Liver (tissue), 8 donors: ENCODE measurements at regions not wholly inside any gene's neighbourhood (a gene's known extent, or its start where the extent isn't known, plus 50 kb on each side); places are given as distances from the start of the nearest gene placed in this dataset.

ENCODE experiments used
- DNase-seq: peaks from one replicate; pipeline ENCODE4 v3.0.0-alpha.2; 2017; ENCODE audit warnings: low spot score
- H3K27ac ChIP-seq, 2 donors: one replicate each; pipeline ENCODE4 v1.7.0; 2013; ENCODE audit warnings: inconsistent platforms in 2 of 2, low read length in 2 of 2, control low read depth in 1 of 2, low read depth in 1 of 2, mild to moderate bottlenecking in 1 of 2
- H3K27me3 ChIP-seq, 4 donors: one replicate each; pipeline versions ENCODE4 v1.6.1 to v1.7.0; 2013; ENCODE audit warnings: low read length in 3 of 4, inconsistent platforms in 1 of 4, mild to moderate bottlenecking in 1 of 4, moderate library complexity in 1 of 4; ENCODE audit not compliant: control insufficient read depth in 4 of 4, insufficient read depth in 4 of 4
- H3K36me3 ChIP-seq, 4 donors: one replicate each; pipeline versions ENCODE4 v1.6.1 to v1.7.0; 2013; ENCODE audit warnings: low read length in 3 of 4, mild to moderate bottlenecking in 3 of 4, low read depth in 1 of 4, moderate library complexity in 1 of 4; ENCODE audit not compliant: control insufficient read depth in 4 of 4, insufficient read depth in 3 of 4
- H3K4me1 ChIP-seq, 4 donors: one replicate each; pipeline versions ENCODE4 v1.6.1 to v1.7.0; 2013; ENCODE audit warnings: low read length in 3 of 4, mild to moderate bottlenecking in 3 of 4, moderate library complexity in 1 of 4; ENCODE audit not compliant: control insufficient read depth in 4 of 4, insufficient read depth in 4 of 4
- H3K4me3 ChIP-seq, 3 donors: one replicate each; pipeline versions ENCODE4 v1.6.1 to v1.7.0; 2013; ENCODE audit warnings: low read length in 3 of 3, control low read depth in 1 of 3, low read depth in 1 of 3, mild to moderate bottlenecking in 1 of 3
- H3K9ac ChIP-seq, 2 donors: one replicate each; pipeline ENCODE4 v1.7.0; 2013; ENCODE audit warnings: low read length in 2 of 2, mild to moderate bottlenecking in 2 of 2, moderate library complexity in 2 of 2, control low read depth in 1 of 2, low read depth in 1 of 2
- H3K9me3 ChIP-seq, 4 donors: one replicate each; pipeline versions ENCODE4 v1.6.1 to v1.7.0; 2013; ENCODE audit warnings: low read length in 3 of 4; ENCODE audit not compliant: control insufficient read depth in 4 of 4
- EGR1 ChIP-seq, 2 donors: IDR thresholded peaks; 2 replicates each; pipeline ENCODE4 v1.6.1; 2016 to 2018; ENCODE audit warnings: antibody characterized with exemption in 2 of 2, low read depth in 2 of 2
- FOXA1 ChIP-seq: IDR thresholded peaks from 2 replicates; pipeline ENCODE4 v1.6.1; 2016; ENCODE audit warnings: antibody characterized with exemption
- FOXA2 ChIP-seq: IDR thresholded peaks from 2 replicates; pipeline ENCODE4 v1.6.1; 2016; ENCODE audit warnings: antibody characterized with exemption
- GABPA ChIP-seq, 2 donors: IDR thresholded peaks in 1 of 2; conservative IDR thresholded peaks in 1 of 2; 2 replicates each; pipeline ENCODE4 v1.6.1; 2016; ENCODE audit warnings: antibody characterized with exemption in 2 of 2, mild to moderate bottlenecking in 1 of 2, moderate library complexity in 1 of 2
- HNF4A ChIP-seq, 2 donors: conservative IDR thresholded peaks; 2 replicates each; pipeline ENCODE4 v1.6.1; 2016; ENCODE audit warnings: antibody characterized with exemption in 2 of 2, mild to moderate bottlenecking in 2 of 2
- HNF4G ChIP-seq: IDR thresholded peaks from 2 replicates; pipeline ENCODE4 v1.6.1; 2016; ENCODE audit warnings: antibody characterized with exemption
- JUND ChIP-seq, 2 donors: IDR thresholded peaks; 2 replicates each; pipeline ENCODE4 v1.6.1; 2016; ENCODE audit warnings: antibody characterized with exemption in 2 of 2
- NR2F2 ChIP-seq: IDR thresholded peaks from 2 replicates; pipeline ENCODE4 v1.6.1; 2016; ENCODE audit warnings: antibody characterized with exemption
- RAD21 ChIP-seq, 2 donors: IDR thresholded peaks; 2 replicates each; pipeline ENCODE4 v1.6.1; 2016; ENCODE audit warnings: antibody characterized with exemption in 2 of 2, mild to moderate bottlenecking in 2 of 2
- RXRA ChIP-seq, 2 donors: IDR thresholded peaks; 2 replicates each; pipeline ENCODE4 v1.6.1; 2017 to 2018; ENCODE audit warnings: antibody characterized with exemption in 2 of 2, mild to moderate bottlenecking in 1 of 2
- TAF1 ChIP-seq: conservative IDR thresholded peaks from 2 replicates; pipeline ENCODE4 v1.6.1; 2016; ENCODE audit warnings: antibody characterized with exemption, mild to moderate bottlenecking
- YY1 ChIP-seq: IDR thresholded peaks from 2 replicates; pipeline ENCODE4 v1.6.1; 2016; ENCODE audit warnings: antibody characterized with exemption, mild to moderate bottlenecking
- WGBS: extraction: QIAGEN DNeasy Blood & Tissue Kit; methylation state at CpG from one replicate; pipeline ENCODE4 v1.1.7; 2013; 5-methylcytosine and 5-hydroxymethylcytosine counted together
- TF ChIP-seq, protein P1 (sequence below): IDR thresholded peaks from 2 replicates; pipeline ENCODE4 v1.6.1; 2016; ENCODE audit warnings: antibody characterized with exemption
- TF ChIP-seq, protein P2 (sequence below): IDR thresholded peaks from 2 replicates; pipeline ENCODE4 v1.6.1; 2016; ENCODE audit warnings: antibody characterized with exemption
- TF ChIP-seq, protein P3 (sequence below): IDR thresholded peaks from 2 replicates; pipeline ENCODE4 v1.6.1; 2016; ENCODE audit warnings: antibody characterized with exemption, mild to moderate bottlenecking
- TF ChIP-seq, protein P4 (sequence below): IDR thresholded peaks from 2 replicates; pipeline ENCODE4 v1.6.1; 2016; ENCODE audit warnings: antibody characterized with exemption
- TF ChIP-seq, protein P5 (sequence below): fragments of 150-350 bp; IDR thresholded peaks from 2 replicates; pipeline ENCODE4 v1.5.1; 2017; ENCODE audit warnings: improper control_type of control experiment, low read depth, low read length; ENCODE audit not compliant: missing input control
- donor health status: healthy.
- donor health status: healthy.
- donor health status: healthy.
- donor health status: healthy.
- donor health status: healthy.

DNA sequence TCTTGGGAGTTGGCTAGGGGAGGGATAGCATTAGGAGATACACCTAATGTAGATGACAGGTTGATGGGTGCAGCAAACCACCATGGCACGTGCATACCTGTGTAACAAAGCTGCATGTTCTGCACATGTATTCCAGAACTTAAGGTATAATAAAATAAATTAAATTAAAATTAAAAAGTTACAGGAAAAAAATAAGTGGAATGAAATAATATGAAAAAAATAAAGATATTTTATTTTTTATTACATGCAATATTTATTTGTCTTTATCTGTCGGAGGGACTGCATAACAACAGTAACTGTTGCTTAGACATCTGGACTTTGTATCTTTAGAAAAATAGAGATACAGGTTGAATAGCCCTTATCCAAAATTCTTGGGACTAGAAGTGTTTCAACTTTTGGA lies 597.4 kb upstream of the CCDC179 start:
- Histone ChIP-seq H3K27me3 (no peaks in the 10 kb centered on the region), H3K9me3 (no peaks in the 10 kb centered on the region), H3K4me3 (no peak overlapping the region), H3K36me3 (no peaks in the 10 kb centered on the region), H3K27ac (no peak overlapping the region), H3K9ac (no peak overlapping the region), H3K4me1 (no peaks in the 10 kb centered on the region)
- DNase-seq = no peak
- TF ChIP-seq, protein P1, sequence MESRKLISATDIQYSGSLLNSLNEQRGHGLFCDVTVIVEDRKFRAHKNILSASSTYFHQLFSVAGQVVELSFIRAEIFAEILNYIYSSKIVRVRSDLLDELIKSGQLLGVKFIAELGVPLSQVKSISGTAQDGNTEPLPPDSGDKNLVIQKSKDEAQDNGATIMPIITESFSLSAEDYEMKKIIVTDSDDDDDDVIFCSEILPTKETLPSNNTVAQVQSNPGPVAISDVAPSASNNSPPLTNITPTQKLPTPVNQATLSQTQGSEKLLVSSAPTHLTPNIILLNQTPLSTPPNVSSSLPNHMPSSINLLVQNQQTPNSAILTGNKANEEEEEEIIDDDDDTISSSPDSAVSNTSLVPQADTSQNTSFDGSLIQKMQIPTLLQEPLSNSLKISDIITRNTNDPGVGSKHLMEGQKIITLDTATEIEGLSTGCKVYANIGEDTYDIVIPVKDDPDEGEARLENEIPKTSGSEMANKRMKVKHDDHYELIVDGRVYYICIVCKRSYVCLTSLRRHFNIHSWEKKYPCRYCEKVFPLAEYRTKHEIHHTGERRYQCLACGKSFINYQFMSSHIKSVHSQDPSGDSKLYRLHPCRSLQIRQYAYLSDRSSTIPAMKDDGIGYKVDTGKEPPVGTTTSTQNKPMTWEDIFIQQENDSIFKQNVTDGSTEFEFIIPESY = no peak
- TF ChIP-seq NR2F2 (no peak), HNF4G (no peak), GABPA (IDR thresholded peaks at IDR 0.05 in 1 of 2, conservative IDR thresholded peaks at IDR 0.05 in 1 of 2) (no peak), RXRA (IDR thresholded peaks at IDR 0.05) (no peak), HNF4A (conservative IDR thresholded peaks at IDR 0.05) (no peak), TAF1 (no peak), RAD21 (IDR thresholded peaks at IDR 0.05) (no peak), JUND (IDR thresholded peaks at IDR 0.05) (no peak), YY1 (no peak), FOXA1 (no peak)
- TF ChIP-seq, protein P2, sequence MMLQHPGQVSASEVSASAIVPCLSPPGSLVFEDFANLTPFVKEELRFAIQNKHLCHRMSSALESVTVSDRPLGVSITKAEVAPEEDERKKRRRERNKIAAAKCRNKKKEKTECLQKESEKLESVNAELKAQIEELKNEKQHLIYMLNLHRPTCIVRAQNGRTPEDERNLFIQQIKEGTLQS = no peak
- 93% methylated on average over 2 of the region's 2 CpGs for WGBS

DNA sequence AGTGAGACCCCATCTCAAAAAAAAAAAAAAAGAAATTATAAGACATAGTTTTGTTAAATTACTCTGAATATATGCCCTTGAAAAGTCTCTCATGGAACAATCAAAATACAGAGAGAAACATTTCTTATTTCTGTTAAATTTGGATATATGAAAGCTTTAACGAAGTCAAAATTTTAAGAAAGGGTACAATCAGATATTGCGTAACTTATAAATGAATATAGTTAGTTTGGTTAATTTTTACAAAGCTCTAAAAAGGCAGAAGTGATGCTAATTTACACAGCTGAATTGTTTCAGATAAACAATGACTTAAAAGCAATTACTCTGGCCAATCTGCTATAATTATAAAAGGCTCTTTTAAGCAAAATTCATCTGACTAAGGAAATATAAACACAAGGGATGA lies 611.6 kb upstream of the CCDC179 start:
- H3K9me3 ChIP-seq = no peaks in the 10 kb centered on the region
- 86% methylated on average over 2 of the region's 2 CpGs for WGBS
- H3K4me1 ChIP-seq = no peaks in the 10 kb centered on the region
- no peaks in the 10 kb centered on the region for H3K36me3 ChIP-seq
- no peak overlapping the region for H3K9ac ChIP-seq
- H3K27ac ChIP-seq = no peak overlapping the region
- no peaks in the 10 kb centered on the region for H3K27me3 ChIP-seq
- TF ChIP-seq FOXA2 = no peak
- TF ChIP-seq JUND (IDR thresholded peaks at IDR 0.05) = no peak
- no peak for TF ChIP-seq FOXA1
- TF ChIP-seq, protein P3, sequence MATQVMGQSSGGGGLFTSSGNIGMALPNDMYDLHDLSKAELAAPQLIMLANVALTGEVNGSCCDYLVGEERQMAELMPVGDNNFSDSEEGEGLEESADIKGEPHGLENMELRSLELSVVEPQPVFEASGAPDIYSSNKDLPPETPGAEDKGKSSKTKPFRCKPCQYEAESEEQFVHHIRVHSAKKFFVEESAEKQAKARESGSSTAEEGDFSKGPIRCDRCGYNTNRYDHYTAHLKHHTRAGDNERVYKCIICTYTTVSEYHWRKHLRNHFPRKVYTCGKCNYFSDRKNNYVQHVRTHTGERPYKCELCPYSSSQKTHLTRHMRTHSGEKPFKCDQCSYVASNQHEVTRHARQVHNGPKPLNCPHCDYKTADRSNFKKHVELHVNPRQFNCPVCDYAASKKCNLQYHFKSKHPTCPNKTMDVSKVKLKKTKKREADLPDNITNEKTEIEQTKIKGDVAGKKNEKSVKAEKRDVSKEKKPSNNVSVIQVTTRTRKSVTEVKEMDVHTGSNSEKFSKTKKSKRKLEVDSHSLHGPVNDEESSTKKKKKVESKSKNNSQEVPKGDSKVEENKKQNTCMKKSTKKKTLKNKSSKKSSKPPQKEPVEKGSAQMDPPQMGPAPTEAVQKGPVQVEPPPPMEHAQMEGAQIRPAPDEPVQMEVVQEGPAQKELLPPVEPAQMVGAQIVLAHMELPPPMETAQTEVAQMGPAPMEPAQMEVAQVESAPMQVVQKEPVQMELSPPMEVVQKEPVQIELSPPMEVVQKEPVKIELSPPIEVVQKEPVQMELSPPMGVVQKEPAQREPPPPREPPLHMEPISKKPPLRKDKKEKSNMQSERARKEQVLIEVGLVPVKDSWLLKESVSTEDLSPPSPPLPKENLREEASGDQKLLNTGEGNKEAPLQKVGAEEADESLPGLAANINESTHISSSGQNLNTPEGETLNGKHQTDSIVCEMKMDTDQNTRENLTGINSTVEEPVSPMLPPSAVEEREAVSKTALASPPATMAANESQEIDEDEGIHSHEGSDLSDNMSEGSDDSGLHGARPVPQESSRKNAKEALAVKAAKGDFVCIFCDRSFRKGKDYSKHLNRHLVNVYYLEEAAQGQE = no peak
- TF ChIP-seq RXRA (IDR thresholded peaks at IDR 0.05) = no peak
- TF ChIP-seq TAF1 = no peak
- no peak for TF ChIP-seq HNF4A (conservative IDR thresholded peaks at IDR 0.05)
- TF ChIP-seq, protein P1 = no peak
- TF ChIP-seq NR2F2 = no peak
- TF ChIP-seq, protein P2 = no peak
- TF ChIP-seq, protein P4, sequence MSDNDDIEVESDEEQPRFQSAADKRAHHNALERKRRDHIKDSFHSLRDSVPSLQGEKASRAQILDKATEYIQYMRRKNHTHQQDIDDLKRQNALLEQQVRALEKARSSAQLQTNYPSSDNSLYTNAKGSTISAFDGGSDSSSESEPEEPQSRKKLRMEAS = no peak
- TF ChIP-seq, protein P5, sequence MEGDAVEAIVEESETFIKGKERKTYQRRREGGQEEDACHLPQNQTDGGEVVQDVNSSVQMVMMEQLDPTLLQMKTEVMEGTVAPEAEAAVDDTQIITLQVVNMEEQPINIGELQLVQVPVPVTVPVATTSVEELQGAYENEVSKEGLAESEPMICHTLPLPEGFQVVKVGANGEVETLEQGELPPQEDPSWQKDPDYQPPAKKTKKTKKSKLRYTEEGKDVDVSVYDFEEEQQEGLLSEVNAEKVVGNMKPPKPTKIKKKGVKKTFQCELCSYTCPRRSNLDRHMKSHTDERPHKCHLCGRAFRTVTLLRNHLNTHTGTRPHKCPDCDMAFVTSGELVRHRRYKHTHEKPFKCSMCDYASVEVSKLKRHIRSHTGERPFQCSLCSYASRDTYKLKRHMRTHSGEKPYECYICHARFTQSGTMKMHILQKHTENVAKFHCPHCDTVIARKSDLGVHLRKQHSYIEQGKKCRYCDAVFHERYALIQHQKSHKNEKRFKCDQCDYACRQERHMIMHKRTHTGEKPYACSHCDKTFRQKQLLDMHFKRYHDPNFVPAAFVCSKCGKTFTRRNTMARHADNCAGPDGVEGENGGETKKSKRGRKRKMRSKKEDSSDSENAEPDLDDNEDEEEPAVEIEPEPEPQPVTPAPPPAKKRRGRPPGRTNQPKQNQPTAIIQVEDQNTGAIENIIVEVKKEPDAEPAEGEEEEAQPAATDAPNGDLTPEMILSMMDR = no peak
- TF ChIP-seq GABPA (IDR thresholded peaks at IDR 0.05 in 1 of 2, conservative IDR thresholded peaks at IDR 0.05 in 1 of 2) = no peak
- TF ChIP-seq EGR1 (IDR thresholded peaks at IDR 0.05; ENCODE audit: low read depth in 2 of 2) = no peak
- TF ChIP-seq YY1 = no peak
- DNase-seq = no peak
- no peak overlapping the region for H3K4me3 ChIP-seq
